Activated CD4-positive, CD25-positive, alpha-beta regulatory T cell treated with anti-CD3 and anti-CD28 coated beads, Interleukin-2, amount 50 U/mL, for 16 hours (primary cell): ENCODE measurements at regions not wholly inside any gene's neighbourhood (a gene's known extent, or its start where the extent isn't known, plus 50 kb on each side); places are given as distances from the start of the nearest gene placed in this dataset.

Source experiments
- DNase-seq: peaks from one replicate; pipeline ENCODE4 v3.0.0-alpha.2; 2020; ENCODE audit warnings: low read depth, low spot score

DNA sequence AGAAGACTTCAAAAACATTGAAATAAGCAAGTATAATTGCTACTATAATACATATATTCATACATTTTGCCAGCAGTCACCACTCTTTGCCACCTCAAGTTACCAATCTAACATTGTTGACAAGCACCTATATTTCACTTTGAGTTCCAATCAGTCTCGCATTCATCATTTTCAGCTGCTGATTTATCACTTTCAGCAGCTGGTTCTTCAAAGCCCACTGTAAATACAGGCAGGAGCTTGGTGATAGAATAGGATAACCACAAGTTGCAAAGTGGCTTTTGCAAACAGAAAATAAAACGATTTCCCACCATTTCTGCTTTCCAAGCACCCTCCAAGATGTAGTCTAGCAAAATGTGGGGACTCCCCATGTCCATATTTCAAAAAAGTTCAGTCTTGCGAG is 114.2 kb upstream of the ITGA1 start:
- no peak for DNase-seq

- no peak for DNase-seq
Observed at GRCh38 chr5:52674815-52675545, 112.7 kb upstream of the ITGA1 start.

GRCh38 chr5:52682492-52682891 is 105.2 kb upstream of the ITGA1 start:
- no peak for DNase-seq

- DNase-seq: no peak
Observed at GRCh38 chr5:52684051-52684450, 103.7 kb upstream of the ITGA1 start.

GRCh38 chr5:52685566-52685965 is 102.2 kb upstream of the ITGA1 start:
- DNase-seq: no peak

- no peak for DNase-seq
Observed at GRCh38 chr5:52685971-52686370, 101.7 kb upstream of the ITGA1 start.

DNA sequence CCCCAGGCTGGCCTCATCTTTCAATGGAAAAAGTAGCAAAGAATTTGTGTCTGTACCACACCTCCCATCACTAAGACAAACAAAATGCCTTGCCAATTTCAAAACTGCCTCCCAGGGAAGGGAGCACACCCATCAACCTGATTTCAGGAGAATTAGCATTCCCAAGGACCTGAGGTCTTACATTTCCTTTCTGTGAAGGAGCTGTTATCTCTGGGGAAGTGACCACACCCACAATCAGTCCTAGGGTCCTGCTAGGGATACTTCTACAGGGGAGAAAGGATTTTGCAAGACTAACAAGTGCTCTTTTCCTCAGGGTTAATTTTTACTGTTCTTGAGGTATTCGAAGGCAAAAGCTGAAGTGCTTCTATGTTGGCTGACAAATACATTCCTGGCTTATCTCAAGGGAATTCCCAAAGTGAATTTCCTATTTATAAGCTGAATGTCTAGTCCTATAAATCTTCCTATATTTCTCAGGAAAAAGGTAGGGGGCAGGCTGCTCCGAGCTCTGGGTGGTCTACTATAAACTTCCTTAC is 97.4 kb upstream of the ITGA1 start:
- no peak for DNase-seq

DNA sequence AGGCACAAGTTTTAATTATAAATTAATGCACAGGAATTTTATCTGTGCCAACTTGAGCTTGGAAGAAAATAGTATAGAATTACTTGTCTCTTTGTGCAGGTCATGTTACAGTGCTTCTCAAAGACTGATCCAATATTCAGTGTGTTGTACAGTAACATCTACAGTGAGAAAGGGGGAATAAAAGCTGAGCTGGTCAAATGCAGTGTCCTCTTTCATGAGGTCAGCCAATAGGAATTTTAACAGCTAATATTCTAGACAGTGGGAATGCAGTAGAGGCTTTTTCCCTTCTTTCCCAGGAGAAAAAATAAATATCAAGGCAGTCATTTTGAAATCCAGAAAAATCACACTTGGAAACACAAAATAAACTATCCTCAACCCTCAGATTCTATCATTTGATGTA is 95.7 kb upstream of the ITGA1 start:
- DNase-seq: no peak

GRCh38 chr5:52692606-52693005 is 95.1 kb upstream of the ITGA1 start:
- DNase-seq: no peak

DNA sequence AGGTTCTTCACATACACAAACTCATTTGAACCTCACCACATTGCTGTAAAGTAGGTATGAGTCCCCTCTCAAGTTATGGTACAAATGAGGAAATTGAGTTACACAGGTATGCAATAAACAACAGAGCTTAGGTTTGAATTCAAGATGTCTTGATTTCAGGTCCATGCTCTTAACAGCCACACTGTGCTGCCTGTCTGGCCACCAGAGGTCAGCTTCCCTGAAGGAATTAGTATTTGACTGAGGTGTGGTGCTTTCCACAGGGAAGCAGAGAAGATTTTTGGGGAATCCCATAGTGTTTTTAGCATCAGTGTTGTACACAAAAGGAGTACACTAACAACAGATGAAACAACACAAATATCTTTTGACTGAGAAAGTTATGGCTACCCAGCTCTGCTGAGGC is 94.4 kb upstream of the ITGA1 start:
- DNase-seq: no peak

- no peak for DNase-seq
Observed at GRCh38 chr5:52693836-52694235, 93.9 kb upstream of the ITGA1 start.

- no peak for DNase-seq
Observed at GRCh38 chr5:52694648-52695047, 93.1 kb upstream of the ITGA1 start.

- no peak for DNase-seq
Observed at GRCh38 chr5:52702877-52703276, 84.8 kb upstream of the ITGA1 start.

DNA sequence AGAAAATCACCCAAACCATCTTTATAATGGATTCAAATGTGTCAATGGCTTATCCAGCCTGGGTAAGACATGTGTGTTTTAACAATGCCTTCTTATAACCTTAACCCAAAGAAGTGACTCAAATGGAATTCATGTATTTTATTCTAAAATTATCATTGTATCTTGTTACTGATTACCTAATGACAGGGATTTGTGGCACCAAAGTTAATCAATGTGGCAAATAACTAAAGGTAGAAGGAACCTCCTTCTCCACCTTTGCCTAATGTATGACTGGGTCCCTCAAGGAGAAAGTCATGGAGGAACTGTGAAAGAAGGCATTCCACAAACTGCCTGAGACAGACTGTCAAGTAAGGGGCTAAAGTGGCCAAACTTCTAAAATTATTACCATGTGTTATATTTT is 84.4 kb upstream of the ITGA1 start:
- DNase-seq: no peak

DNA sequence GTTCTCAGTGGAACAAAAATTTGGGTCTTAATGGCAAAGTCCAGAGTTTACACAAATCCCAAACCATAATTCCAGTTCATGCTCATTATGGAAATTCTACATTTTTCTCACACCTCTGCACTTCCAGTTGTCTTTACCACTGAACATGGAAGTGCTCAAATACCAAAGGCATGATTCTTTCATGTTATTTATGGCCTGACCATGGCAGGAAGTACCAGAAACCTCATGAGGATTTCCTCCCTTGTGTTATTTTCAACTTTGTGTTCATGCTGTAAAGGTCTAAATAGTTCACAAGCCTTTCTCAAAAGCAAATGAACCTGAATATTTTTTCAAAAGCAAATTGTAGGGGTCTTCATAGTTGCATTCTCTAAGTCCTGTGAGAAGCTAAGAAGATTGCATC is 82.0 kb upstream of the ITGA1 start:
- DNase-seq: no peak

DNA sequence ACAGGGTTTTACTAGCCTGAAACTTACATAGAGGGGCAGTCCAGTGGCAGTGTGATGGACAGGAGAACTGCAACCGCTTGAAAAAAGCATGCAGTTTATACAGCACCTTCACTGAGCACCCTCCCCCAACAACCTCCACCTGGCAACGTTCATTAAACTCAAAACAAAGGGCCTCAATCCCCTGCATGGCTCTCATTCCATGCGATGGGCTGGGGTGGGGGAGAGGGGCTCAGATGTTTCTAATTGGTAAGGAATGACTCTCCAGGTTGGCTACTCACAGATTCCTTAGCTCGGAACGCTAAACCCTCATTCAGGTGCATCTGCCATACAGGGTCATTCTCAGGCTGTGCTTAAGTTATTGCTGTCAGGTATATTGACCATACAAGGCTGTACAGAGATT is 80.9 kb upstream of the ITGA1 start:
- no peak for DNase-seq

GRCh38 chr5:52707616-52708015 is 80.1 kb upstream of the ITGA1 start:
- DNase-seq: no peak

- no peak for DNase-seq
Observed at GRCh38 chr5:52708463-52708862, 79.3 kb upstream of the ITGA1 start.

DNA sequence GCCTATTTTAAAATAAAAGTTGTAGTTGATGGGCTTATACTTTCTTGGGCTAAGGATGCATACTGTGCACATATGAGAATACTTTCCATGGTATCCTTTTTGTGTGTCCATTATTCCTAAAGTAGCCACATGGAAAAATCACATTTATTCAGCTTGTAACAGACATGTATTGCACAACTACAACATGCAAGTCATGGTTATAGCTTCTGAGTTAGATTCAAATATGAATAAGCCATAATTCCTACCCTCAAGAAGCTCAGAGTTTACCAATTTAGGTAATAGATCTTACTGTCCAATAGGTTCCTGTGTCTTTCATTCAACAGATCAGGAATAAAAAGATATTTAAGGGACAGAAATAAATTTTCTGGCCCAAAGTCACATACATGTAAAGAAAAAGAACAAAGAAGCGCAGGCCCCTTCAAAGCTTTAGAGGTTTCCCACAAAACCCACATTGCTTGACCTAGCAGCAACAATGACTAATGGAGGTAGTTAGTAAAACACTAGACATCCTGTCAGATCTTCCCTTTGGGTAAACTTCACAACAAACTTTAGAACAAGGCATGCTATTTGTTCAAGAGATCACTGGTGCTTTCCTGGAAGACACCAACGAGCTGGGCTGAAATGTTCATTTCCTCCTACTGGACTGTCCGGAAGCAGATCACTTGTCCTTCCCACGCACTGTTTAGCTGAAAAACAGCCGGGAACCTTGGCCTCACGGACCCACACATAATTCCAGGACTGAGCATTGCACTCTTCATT is 78.4 kb upstream of the ITGA1 start:
- DNase-seq: no peak

DNA sequence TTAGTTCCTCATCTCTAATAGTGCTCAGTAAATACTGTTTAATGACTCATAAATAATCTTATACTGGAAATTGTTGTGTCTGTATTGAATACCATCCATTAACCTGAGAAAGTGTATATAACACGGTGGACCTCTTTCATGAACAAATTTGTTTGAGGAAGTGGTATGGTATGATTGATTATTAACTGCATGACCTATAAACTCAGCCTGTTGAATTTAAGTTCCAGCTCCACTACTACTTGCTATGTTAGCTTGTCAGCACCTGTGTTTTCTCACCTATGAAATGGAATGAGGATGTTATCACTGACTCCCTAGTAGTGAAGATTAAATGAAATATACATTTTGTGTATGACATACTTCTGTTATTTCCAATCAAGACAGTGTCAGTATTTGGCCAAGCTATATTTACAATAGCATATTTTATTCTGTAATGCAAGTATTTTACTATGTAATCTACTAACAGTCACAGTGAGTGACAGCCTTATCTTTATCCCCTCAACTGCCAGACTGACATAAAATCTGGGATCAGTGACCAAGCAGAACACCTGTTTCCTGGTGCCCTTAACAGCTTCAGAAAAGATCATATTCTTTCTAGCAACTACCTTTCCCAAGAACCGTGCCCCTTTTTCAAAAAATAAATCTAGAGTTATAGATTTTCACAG is 77.3 kb upstream of the ITGA1 start:
- no peak for DNase-seq

- DNase-seq: no peak
Observed at GRCh38 chr5:52710972-52711596, 76.6 kb upstream of the ITGA1 start.

DNA sequence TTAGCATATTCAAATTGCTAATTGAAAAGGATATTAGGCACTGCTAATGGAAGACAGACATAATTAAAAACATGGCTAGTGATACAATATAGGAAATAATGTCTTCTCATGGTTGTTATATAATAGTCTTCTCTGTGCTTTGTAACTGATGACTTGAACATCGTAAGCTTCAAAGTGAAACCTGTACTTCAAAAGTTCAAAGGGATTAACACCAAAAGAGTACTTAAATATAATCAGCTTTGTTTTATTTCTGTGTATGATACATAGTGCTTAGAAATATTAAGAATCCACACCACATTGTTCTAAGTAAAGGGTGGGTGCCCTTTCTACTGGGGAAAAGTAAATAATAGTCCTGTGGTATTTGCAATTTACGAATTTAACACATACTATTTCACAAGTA is 75.4 kb upstream of the ITGA1 start:
- DNase-seq: no peak
